OCI-LY7 (cell line): ENCODE measurements at regions not wholly inside any gene's neighbourhood (a gene's known extent, or its start where the extent isn't known, plus 50 kb on each side); places are given as distances from the start of the nearest gene placed in this dataset.

ENCODE experiments used
- EZH2phosphoT487 ChIP-seq: fragments of 200-600 bp; sonication (generic); IDR thresholded peaks from 2 replicates; pipeline ENCODE4 v1.6.1; 2018; ENCODE audit warnings: low read depth, borderline replicate concordance, mild to moderate bottlenecking, mixed run types, antibody characterized with exemption, low read length, moderate library complexity, mixed read lengths
- TF ChIP-seq, protein P1 (sequence below): fragments of 200-600 bp; sonication (generic); conservative IDR thresholded peaks from 2 replicates; pipeline ENCODE4 v1.5.1; 2014; ENCODE audit warnings: mild to moderate bottlenecking, antibody characterized with exemption, low read length, moderate library complexity, mixed read lengths

DNA sequence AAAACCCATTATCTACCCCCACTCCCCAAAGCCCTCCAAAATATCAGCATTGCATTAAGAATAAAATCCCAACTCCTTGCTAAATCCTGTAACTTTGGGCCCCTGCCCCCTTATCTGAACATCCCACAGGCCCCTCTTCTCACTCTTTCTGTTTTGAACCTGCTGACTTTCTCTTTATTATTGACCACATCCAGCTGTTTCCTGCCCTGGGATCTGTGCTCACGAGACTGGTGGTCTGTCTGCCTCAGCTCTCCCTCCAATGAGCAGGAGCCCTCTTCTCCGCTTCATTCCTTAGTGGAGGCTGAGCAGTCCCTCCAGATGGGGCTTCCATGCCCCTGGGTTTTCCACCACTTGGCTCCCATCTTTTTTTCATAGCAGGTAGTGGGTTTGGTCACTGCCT, 116.9 kb downstream of the ACKR3 start:
- TF ChIP-seq, protein P1, sequence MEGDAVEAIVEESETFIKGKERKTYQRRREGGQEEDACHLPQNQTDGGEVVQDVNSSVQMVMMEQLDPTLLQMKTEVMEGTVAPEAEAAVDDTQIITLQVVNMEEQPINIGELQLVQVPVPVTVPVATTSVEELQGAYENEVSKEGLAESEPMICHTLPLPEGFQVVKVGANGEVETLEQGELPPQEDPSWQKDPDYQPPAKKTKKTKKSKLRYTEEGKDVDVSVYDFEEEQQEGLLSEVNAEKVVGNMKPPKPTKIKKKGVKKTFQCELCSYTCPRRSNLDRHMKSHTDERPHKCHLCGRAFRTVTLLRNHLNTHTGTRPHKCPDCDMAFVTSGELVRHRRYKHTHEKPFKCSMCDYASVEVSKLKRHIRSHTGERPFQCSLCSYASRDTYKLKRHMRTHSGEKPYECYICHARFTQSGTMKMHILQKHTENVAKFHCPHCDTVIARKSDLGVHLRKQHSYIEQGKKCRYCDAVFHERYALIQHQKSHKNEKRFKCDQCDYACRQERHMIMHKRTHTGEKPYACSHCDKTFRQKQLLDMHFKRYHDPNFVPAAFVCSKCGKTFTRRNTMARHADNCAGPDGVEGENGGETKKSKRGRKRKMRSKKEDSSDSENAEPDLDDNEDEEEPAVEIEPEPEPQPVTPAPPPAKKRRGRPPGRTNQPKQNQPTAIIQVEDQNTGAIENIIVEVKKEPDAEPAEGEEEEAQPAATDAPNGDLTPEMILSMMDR: no peak
- no peak for TF ChIP-seq EZH2phosphoT487
